HEK293 (cell line): ENCODE measurements at regions not wholly inside any gene's neighbourhood (a gene's known extent, or its start where the extent isn't known, plus 50 kb on each side); places are given as distances from the start of the nearest gene placed in this dataset.
"Not testable (repeated sequence)": the region's sequence is repeated elsewhere in the genome, so short reads cannot be mapped to it uniquely, and the experiment has no call there.

Source experiments
- CTCF ChIA-PET: fragments of 350-600 bp; formaldehyde crosslinking; extraction: SDS; loops from one replicate; lab custom pipeline; 2021; ENCODE audit warnings: antibody characterized with exemption; lab: Yijun Ruan, JAX
- POLR2A ChIA-PET: fragments of 300-600 bp; formaldehyde crosslinking; extraction: SDS; loops from one replicate; lab custom pipeline; 2020; ENCODE audit warnings: antibody characterized with exemption, inconsistent platforms; lab: Yijun Ruan, JAX
- H3K27ac ChIP-seq: fragments of 200-500 bp; sonication (Bioruptor generic); 2 replicates; pipeline ENCODE4 v1.5.1; 2014; ENCODE audit warnings: low read depth, low read length, control low read depth, inconsistent platforms; ENCODE audit errors: extremely low read depth
- H3K36me3 ChIP-seq, 2 experiments: fragments of 200-500 bp in 1 of 2; sonication (Bioruptor generic) in 1 of 2; 1 replicate in 1 of 2; 2 replicates in 1 of 2; pipeline ENCODE4 v1.5.1; 2014 to 2017; ENCODE audit warnings: inconsistent platforms in 2 of 2, low read length in 2 of 2; ENCODE audit not compliant: control insufficient read depth in 2 of 2, insufficient read depth in 1 of 2
- H3K4me1 ChIP-seq: fragments of 200-500 bp; sonication (Bioruptor generic); 2 replicates; pipeline ENCODE4 v1.5.1; 2014; ENCODE audit warnings: mild to moderate bottlenecking, low read length, inconsistent platforms; ENCODE audit not compliant: control insufficient read depth, insufficient read depth
- H3K4me3 ChIP-seq: 2 replicates; pipeline ENCODE4 v1.5.1; 2011; ENCODE audit warnings: low read depth, mild to moderate bottlenecking, control low read depth, low read length, moderate library complexity
- H3K9me3 ChIP-seq: fragments of 200-500 bp; sonication (Bioruptor generic); 2 replicates; pipeline ENCODE4 v1.5.1; 2014; ENCODE audit warnings: low read depth, low read length, inconsistent platforms; ENCODE audit not compliant: control insufficient read depth, insufficient read depth
- GFI1B ChIP-seq: fragments of 450-650 bp; formaldehyde crosslinking; IDR thresholded peaks from 2 replicates; pipeline ENCODE4 v1.5.1; 2016; ENCODE audit warnings: missing biosample characterization, missing genetic modification characterization
- GLI4 ChIP-seq: fragments of 450-650 bp; formaldehyde crosslinking; IDR thresholded peaks from 2 replicates; pipeline ENCODE4 v1.5.1; 2016; ENCODE audit warnings: missing biosample characterization, missing genetic modification characterization
- IKZF3 ChIP-seq: fragments of 450-650 bp; IDR thresholded peaks from 2 replicates; pipeline ENCODE4 v1.5.0; 2018; ENCODE audit warnings: missing biosample characterization, mild to moderate bottlenecking, missing genetic modification characterization, moderate library complexity
- OVOL3 ChIP-seq: fragments of 450-650 bp; formaldehyde crosslinking; IDR thresholded peaks from 2 replicates; pipeline ENCODE4 v1.5.1; 2016; ENCODE audit warnings: missing biosample characterization, missing genetic modification characterization
- SALL2 ChIP-seq: fragments of 450-650 bp; formaldehyde crosslinking; IDR thresholded peaks from 2 replicates; pipeline ENCODE4 v1.5.0; 2017; ENCODE audit warnings: missing biosample characterization, mild to moderate bottlenecking, missing genetic modification characterization, borderline replicate concordance
- SETDB1 ChIP-seq: IDR thresholded peaks from one replicate; pipeline ENCODE4 v1.6.1; 2017; ENCODE audit warnings: mild to moderate bottlenecking, low read length, moderate library complexity, mixed read lengths; ENCODE audit not compliant: insufficient read length
- ZBTB21 ChIP-seq: fragments of 450-650 bp; formaldehyde crosslinking; IDR thresholded peaks from 2 replicates; pipeline ENCODE4 v1.5.1; 2017; ENCODE audit warnings: missing biosample characterization, missing genetic modification characterization
- ZFP41 ChIP-seq: fragments of 450-650 bp; formaldehyde crosslinking; IDR thresholded peaks from 2 replicates; pipeline ENCODE4 v1.5.1; 2016; ENCODE audit warnings: missing biosample characterization, missing genetic modification characterization, borderline replicate concordance
- ZNF114 ChIP-seq: fragments of 450-650 bp; formaldehyde crosslinking; IDR thresholded peaks from 2 replicates; pipeline ENCODE4 v1.5.0; 2017; ENCODE audit warnings: missing biosample characterization, missing genetic modification characterization
- ZNF132 ChIP-seq: fragments of 450-650 bp; formaldehyde crosslinking; IDR thresholded peaks from 2 replicates; pipeline ENCODE4 v1.5.1; 2017; ENCODE audit warnings: missing biosample characterization, missing genetic modification characterization, borderline replicate concordance
- ZNF157 ChIP-seq: fragments of 450-650 bp; formaldehyde crosslinking; IDR thresholded peaks from 2 replicates; pipeline ENCODE4 v1.5.1; 2016; ENCODE audit warnings: missing biosample characterization, missing genetic modification characterization
- ZNF19 ChIP-seq: fragments of 450-650 bp; formaldehyde crosslinking; IDR thresholded peaks from 2 replicates; pipeline ENCODE4; 2016; ENCODE audit warnings: missing biosample characterization, missing genetic modification characterization, low read depth
- ZNF221 ChIP-seq: fragments of 450-650 bp; formaldehyde crosslinking; IDR thresholded peaks from 2 replicates; pipeline ENCODE4 v1.5.1; 2017; ENCODE audit warnings: missing biosample characterization, missing genetic modification characterization, borderline replicate concordance
- ZNF302 ChIP-seq: fragments of 450-650 bp; formaldehyde crosslinking; IDR thresholded peaks from 2 replicates; pipeline ENCODE4 v1.5.1; 2016; ENCODE audit warnings: missing biosample characterization, missing genetic modification characterization, low read depth
- ZNF394 ChIP-seq: fragments of 450-650 bp; formaldehyde crosslinking; IDR thresholded peaks from 2 replicates; pipeline ENCODE4 v1.5.1; 2016; ENCODE audit warnings: missing biosample characterization, missing genetic modification characterization, mild to moderate bottlenecking, moderate library complexity, borderline replicate concordance
- ZNF449 ChIP-seq: fragments of 450-650 bp; formaldehyde crosslinking; IDR thresholded peaks from 2 replicates; pipeline ENCODE4 v1.5.1; 2017; ENCODE audit warnings: missing biosample characterization, mild to moderate bottlenecking, missing genetic modification characterization, moderate library complexity
- ZNF549 ChIP-seq: fragments of 450-650 bp; IDR thresholded peaks from 2 replicates; pipeline ENCODE4 v1.5.1; 2018; ENCODE audit warnings: missing biosample characterization, missing genetic modification characterization, mild to moderate bottlenecking, inconsistent platforms, moderate library complexity
- ZNF785 ChIP-seq: fragments of 450-650 bp; formaldehyde crosslinking; IDR thresholded peaks from 2 replicates; pipeline ENCODE4 v1.5.1; 2016; ENCODE audit warnings: missing biosample characterization, missing genetic modification characterization
- TF ChIP-seq, protein P1 (sequence below): fragments of 450-650 bp; formaldehyde crosslinking; IDR thresholded peaks from 2 replicates; pipeline ENCODE4 v1.5.1; 2016; ENCODE audit warnings: missing biosample characterization, missing genetic modification characterization
- TF ChIP-seq, protein P2 (sequence below): fragments of 450-650 bp; IDR thresholded peaks from 2 replicates; pipeline ENCODE4 v1.5.1; 2018; ENCODE audit warnings: missing biosample characterization, missing genetic modification characterization

GRCh38 chrX:55161581-55161980, 58.6 kb upstream of the PAGE5 start:
- H3K4me3 ChIP-seq: peak overlapping the region; percentile 77
- ChIA-PET CTCF (interaction anchor here (0.5 to 0.6 kb wide), 3 partner anchors 269 to 1842 kb away, joined by 3 read pairs; no protein-coding TSS in a partner anchor), POLR2A (no interaction called here)
- no peaks in the 10 kb centered on the region for H3K9me3 ChIP-seq
- H3K4me1 ChIP-seq: no peaks in the 10 kb centered on the region
- H3K36me3 ChIP-seq: peaks cover 0 to 4% of the 10 kb centered on the region in 2 experiments; a peak in 1 of 3 replicates
- peak overlapping the region; percentile 46; the same call in 1 of the 2 replicates for H3K27ac ChIP-seq
- TF ChIP-seq, protein P1, sequence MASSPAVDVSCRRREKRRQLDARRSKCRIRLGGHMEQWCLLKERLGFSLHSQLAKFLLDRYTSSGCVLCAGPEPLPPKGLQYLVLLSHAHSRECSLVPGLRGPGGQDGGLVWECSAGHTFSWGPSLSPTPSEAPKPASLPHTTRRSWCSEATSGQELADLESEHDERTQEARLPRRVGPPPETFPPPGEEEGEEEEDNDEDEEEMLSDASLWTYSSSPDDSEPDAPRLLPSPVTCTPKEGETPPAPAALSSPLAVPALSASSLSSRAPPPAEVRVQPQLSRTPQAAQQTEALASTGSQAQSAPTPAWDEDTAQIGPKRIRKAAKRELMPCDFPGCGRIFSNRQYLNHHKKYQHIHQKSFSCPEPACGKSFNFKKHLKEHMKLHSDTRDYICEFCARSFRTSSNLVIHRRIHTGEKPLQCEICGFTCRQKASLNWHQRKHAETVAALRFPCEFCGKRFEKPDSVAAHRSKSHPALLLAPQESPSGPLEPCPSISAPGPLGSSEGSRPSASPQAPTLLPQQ: peak; percentile 4; the same call in 1 of the 2 replicates
- no peak for TF ChIP-seq ZNF449 (tag by site-specific recombination)

DNA sequence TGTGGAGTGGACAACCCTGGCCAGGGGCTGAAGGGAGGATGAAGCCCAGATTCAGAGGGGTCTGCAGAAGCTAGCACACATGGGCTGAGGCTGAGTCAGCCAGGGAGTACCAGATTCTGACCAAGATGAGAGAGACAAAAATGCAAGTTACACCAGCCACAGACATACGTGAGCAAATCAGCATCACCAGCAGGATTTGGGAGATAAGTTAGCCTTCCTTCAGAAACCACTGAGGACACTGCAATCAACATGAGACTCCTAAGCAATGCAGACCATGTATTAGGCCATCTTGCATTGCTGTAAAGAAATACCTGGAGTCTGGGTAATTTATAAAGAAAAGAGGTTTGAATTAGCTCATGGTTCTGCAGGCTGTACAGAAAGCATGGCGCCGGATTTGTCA, 57.0 kb upstream of the PAGE5 start:
- Histone ChIP-seq H3K4me3 (no peak overlapping the region), H3K27ac (no peak overlapping the region), H3K36me3 (peaks cover 0 to under 1% of the 10 kb centered on the region in 2 experiments; a peak in 1 of 3 replicates), H3K9me3 (no peaks in the 10 kb centered on the region)
- POLR2A ChIA-PET: no interaction called here
- CTCF ChIA-PET: no interaction called here
- TF ChIP-seq ZNF114 (tag by site-specific recombination) (no peak), ZNF302 (tag by site-specific recombination) (no peak), ZNF19 (tag by site-specific recombination) (no peak)
- TF ChIP-seq, all 188 proteins: peak for 0
- no peaks in the 10 kb centered on the region for H3K4me1 ChIP-seq

GRCh38 chrX:55165026-55165425, 55.1 kb upstream of the PAGE5 start:
- not testable (repeated sequence) for H3K4me1 ChIP-seq
- TF ChIP-seq SETDB1: peak; percentile 59
- TF ChIP-seq, all 188 proteins: peak for 1; not testable (repeated sequence) for 187
- CTCF ChIA-PET, POLR2A ChIA-PET, H3K4me3 ChIP-seq, H3K36me3 ChIP-seq, H3K27ac ChIP-seq, H3K9me3 ChIP-seq: not testable (repeated sequence)

DNA sequence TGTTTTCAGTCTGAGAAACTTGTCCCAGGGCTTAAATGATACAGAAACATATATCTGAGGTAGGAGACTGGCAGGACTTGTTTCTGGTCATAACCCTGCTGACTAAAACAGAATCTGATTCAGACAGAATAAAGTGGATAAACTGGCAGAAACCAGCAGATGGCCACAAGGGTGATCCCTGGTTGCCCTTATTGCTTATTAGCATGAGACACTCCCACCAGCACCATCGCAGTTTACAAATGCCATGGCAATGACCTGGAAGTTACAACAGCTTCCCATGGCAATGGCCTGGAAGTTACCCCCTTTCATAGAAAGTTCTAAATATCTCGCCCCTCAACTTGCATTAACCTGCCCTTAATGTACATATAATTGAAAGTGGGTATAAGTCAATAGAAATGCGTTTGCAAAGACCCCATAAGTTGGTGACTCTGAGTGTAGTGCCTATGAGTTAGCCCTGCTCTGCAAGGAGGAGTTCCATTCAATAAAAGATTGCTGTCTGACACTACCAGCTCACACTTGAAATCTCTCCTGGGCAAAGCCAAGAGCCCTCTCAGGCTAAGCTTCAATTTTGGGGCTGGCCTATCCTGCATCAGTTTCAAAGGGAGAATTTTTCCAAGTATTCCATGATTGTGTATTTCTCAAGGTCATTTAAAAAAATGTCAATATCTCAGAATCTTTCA, 52.9 kb upstream of the PAGE5 start:
- Histone ChIP-seq H3K36me3 (no peaks in the 10 kb centered on the region), H3K9me3 (no peaks in the 10 kb centered on the region), H3K4me3 (no peak overlapping the region), H3K4me1 (no peaks in the 10 kb centered on the region), H3K27ac (no peak overlapping the region)
- ChIA-PET POLR2A (no interaction called here), CTCF (interaction anchor here (0.6 kb wide), 1 partner anchor 1456 kb away, joined by 3 read pairs; no protein-coding TSS in a partner anchor)
- TF ChIP-seq, protein P2, sequence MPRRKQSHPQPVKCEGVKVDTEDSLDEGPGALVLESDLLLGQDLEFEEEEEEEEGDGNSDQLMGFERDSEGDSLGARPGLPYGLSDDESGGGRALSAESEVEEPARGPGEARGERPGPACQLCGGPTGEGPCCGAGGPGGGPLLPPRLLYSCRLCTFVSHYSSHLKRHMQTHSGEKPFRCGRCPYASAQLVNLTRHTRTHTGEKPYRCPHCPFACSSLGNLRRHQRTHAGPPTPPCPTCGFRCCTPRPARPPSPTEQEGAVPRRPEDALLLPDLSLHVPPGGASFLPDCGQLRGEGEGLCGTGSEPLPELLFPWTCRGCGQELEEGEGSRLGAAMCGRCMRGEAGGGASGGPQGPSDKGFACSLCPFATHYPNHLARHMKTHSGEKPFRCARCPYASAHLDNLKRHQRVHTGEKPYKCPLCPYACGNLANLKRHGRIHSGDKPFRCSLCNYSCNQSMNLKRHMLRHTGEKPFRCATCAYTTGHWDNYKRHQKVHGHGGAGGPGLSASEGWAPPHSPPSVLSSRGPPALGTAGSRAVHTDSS (tag by site-specific recombination): no peak
- TF ChIP-seq ZNF549 (tag by site-specific recombination) (no peak), SALL2 (tag by site-specific recombination) (no peak), OVOL3 (tag by site-specific recombination) (no peak), ZNF157 (tag by site-specific recombination) (no peak), ZBTB21 (tag by site-specific recombination) (no peak), GFI1B (tag by site-specific recombination) (no peak), GLI4 (tag by site-specific recombination) (no peak), IKZF3 (tag by site-specific recombination) (no peak), ZNF785 (tag by site-specific recombination) (no peak), ZNF394 (tag by site-specific recombination) (no peak), ZNF221 (tag by site-specific recombination) (no peak), ZNF132 (tag by site-specific recombination) (no peak), ZFP41 (no peak)
